K562 (cell line): ENCODE measurements at regions not wholly inside any gene's neighbourhood (a gene's known extent, or its start where the extent isn't known, plus 50 kb on each side); places are given as distances from the start of the nearest gene placed in this dataset.

Experiments used
- ATAC-seq: fragments of 200-7000 bp; cut with Tn5 transposase; 3 replicates; pipeline ENCODE4 v1.9.1; 2020; ENCODE audit warnings: moderate library complexity
- BruUV-seq: library from RNA; stranded (reverse); fragments of 400-500 nt; replicated peaks from 2 replicates; lab custom pipeline; 2021; lab: Mats Ljungman, UMichigan
- CTCF ChIA-PET: fragments of 300-600 bp; formaldehyde crosslinking; extraction: SDS; loops from one replicate; lab custom pipeline; 2021; ENCODE audit warnings: low intra/inter-chr PET ratio; lab: Yijun Ruan, JAX
- POLR2A ChIA-PET: fragments of 300-600, 350-650 bp; sonication (Branson Sonifier 250); formaldehyde crosslinking; extraction: SDS; loops from one replicate; lab custom pipeline; 2021; ENCODE audit warnings: antibody characterized with exemption, inconsistent platforms; lab: Yijun Ruan, JAX
- DNase-seq, 4 experiments: peaks; one replicate each; pipeline versions ENCODE4 v3.0.0 to v3.0.0-alpha.2; 2011 to 2018; ENCODE audit warnings: low spot score in 3 of 4, mixed read lengths in 3 of 4; ENCODE audit errors: extremely low read depth in 1 of 4
- FAIRE-seq: peaks from 2 replicates; lab custom pipeline; 2011; peaks lifted over from hg19 to GRCh38; lab: Jason Lieb, UNC
- H2AFZ ChIP-seq: 2 replicates; pipeline ENCODE4 v1.6.0; 2011; ENCODE audit warnings: low read depth, low read length, control low read depth, inconsistent platforms
- H3K27ac ChIP-seq: fragments of 200-600 bp; 3 replicates; pipeline ENCODE4 v1.8.0; 2011; ENCODE audit warnings: low read depth, mild to moderate bottlenecking, control low read depth, inconsistent platforms, low read length, moderate library complexity, mixed read lengths; ENCODE audit errors: extremely low read depth
- H3K27me3 ChIP-seq, 2 experiments: fragments of 300-600 bp in 1 of 2; 2 replicates in 1 of 2; 3 replicates in 1 of 2; pipeline versions ENCODE4 v1.6.0 to v1.8.0; 2011; ENCODE audit warnings: inconsistent platforms in 2 of 2, low read length in 2 of 2, mild to moderate bottlenecking in 1 of 2, mixed read lengths in 1 of 2, moderate library complexity in 1 of 2; ENCODE audit not compliant: control insufficient read depth in 2 of 2, insufficient read depth in 2 of 2
- H3K36me3 ChIP-seq: fragments of 300-600 bp; 3 replicates; pipeline ENCODE4 v1.8.0; 2011; ENCODE audit warnings: mild to moderate bottlenecking, low read length, inconsistent platforms; ENCODE audit not compliant: control insufficient read depth, insufficient read depth
- H3K4me1 ChIP-seq, 2 experiments: fragments of 200-600 bp in 1 of 2; replicated peaks in 1 of 2; 2 replicates in 1 of 2; 3 replicates in 1 of 2; pipeline versions ENCODE4 v1.5.1 to v1.8.0; 2011; ENCODE audit warnings: inconsistent platforms in 2 of 2, low read length in 2 of 2, mild to moderate bottlenecking in 1 of 2, mixed read lengths in 1 of 2, moderate library complexity in 1 of 2; ENCODE audit not compliant: control insufficient read depth in 2 of 2, insufficient read depth in 2 of 2
- H3K4me2 ChIP-seq: 2 replicates; pipeline ENCODE4 v1.6.1; 2011; ENCODE audit warnings: low read length, control low read depth, inconsistent platforms, mixed read lengths; ENCODE audit not compliant: insufficient read depth
- H3K4me3 ChIP-seq: fragments of 200-600 bp; sonication (generic), shearing (Covaris generic); 2 replicates; pipeline ENCODE4 v1.5.1; 2016; ENCODE audit warnings: control low read depth, inconsistent platforms
- H3K79me2 ChIP-seq: fragments of 200-600 bp; 3 replicates; pipeline ENCODE4 v1.8.0; 2011; ENCODE audit warnings: low read length, inconsistent platforms; ENCODE audit not compliant: control insufficient read depth, insufficient read depth
- H3K9ac ChIP-seq, 2 experiments: 2 replicates each; pipeline versions ENCODE4 v1.6.0 to v1.6.1; 2011; ENCODE audit warnings: low read depth in 2 of 2, low read length in 2 of 2, control low read depth in 1 of 2, inconsistent platforms in 1 of 2, mild to moderate bottlenecking in 1 of 2, mixed read lengths in 1 of 2; ENCODE audit not compliant: insufficient read depth in 1 of 2
- H3K9me1 ChIP-seq: one replicate; pipeline ENCODE4 v1.6.0; 2011; ENCODE audit warnings: inconsistent platforms, mild to moderate bottlenecking, low read length, moderate library complexity; ENCODE audit not compliant: control insufficient read depth, insufficient read depth
- H3K9me3 ChIP-seq: replicated peaks from 2 replicates; pipeline ENCODE4 v1.5.1; 2011; ENCODE audit warnings: low read depth, low read length, inconsistent platforms; ENCODE audit not compliant: control insufficient read depth, insufficient read depth
- H4K20me1 ChIP-seq: replicated peaks from 2 replicates; pipeline ENCODE4 v1.6.1; 2011; ENCODE audit warnings: low read length, inconsistent platforms, mixed read lengths; ENCODE audit not compliant: control insufficient read depth, insufficient read depth
- CHD1 ChIP-seq: fragments of 200-600 bp; sonication (generic); IDR thresholded peaks from one replicate; pipeline ENCODE4 v1.6.1; 2012; ENCODE audit warnings: mild to moderate bottlenecking, moderate library complexity, low read length, inconsistent platforms
- GABPB2 ChIP-seq: fragments of 250-450 bp; sonication (Bioruptor Pico); conservative IDR thresholded peaks from 2 replicates; pipeline ENCODE4 v1.5.1; 2021; ENCODE audit warnings: mild to moderate bottlenecking
- KAT2B ChIP-seq: IDR thresholded peaks from one replicate; pipeline ENCODE4 v1.6.1; 2012; ENCODE audit warnings: low read depth, mild to moderate bottlenecking, control low read depth, inconsistent platforms, low read length, moderate library complexity
- PHB ChIP-seq: fragments of 250-450 bp; sonication (Bioruptor Pico); IDR thresholded peaks from 2 replicates; pipeline ENCODE4 v1.5.0; 2021
- RBBP5 ChIP-seq: fragments of 200-600 bp; sonication (generic); IDR thresholded peaks from 2 replicates; pipeline ENCODE4 v1.6.1; 2012; ENCODE audit warnings: borderline replicate concordance, mild to moderate bottlenecking, low read length, control low read depth, inconsistent platforms; ENCODE audit not compliant: insufficient read depth, poor library complexity, severe bottlenecking
- RBFOX2 ChIP-seq: fragments of 200-400 bp; formaldehyde crosslinking; IDR thresholded peaks from 2 replicates; pipeline ENCODE4 v1.6.1; 2017; ENCODE audit warnings: low read depth, mild to moderate bottlenecking, low read length, moderate library complexity
- RBM25 ChIP-seq: fragments of 200-400 bp; formaldehyde crosslinking; IDR thresholded peaks from 2 replicates; pipeline ENCODE4 v1.6.1; 2018; ENCODE audit warnings: low read length, low read depth, moderate library complexity; ENCODE audit not compliant: severe bottlenecking
- ZBED1 ChIP-seq: IDR thresholded peaks from 2 replicates; pipeline ENCODE4 v1.6.1; 2014
- WGBS: fragments of 100-300 bp; shearing (Covaris generic); methylation state at CpG from one replicate; pipeline ENCODE4 v1.1.6; 2016; ENCODE audit warnings: low coverage, mixed read lengths; ENCODE audit not compliant: insufficient coverage; ENCODE audit errors: missing lambda C conversion rate; 5-methylcytosine and 5-hydroxymethylcytosine counted together
- in situ Hi-C: fragments of 300-500 bp; cut with MboI; formaldehyde crosslinking; loops from 4 replicates; pipeline ENCODE4 v1.15.0; 2018; ENCODE audit warnings: inconsistent platforms, mixed read lengths
- intact Hi-C: fragments of 100-400 bp; cut with micrococcal nuclease; formaldehyde crosslinking; loops from 2 replicates; pipeline ENCODE4 v1.14.2; 2022

DNA sequence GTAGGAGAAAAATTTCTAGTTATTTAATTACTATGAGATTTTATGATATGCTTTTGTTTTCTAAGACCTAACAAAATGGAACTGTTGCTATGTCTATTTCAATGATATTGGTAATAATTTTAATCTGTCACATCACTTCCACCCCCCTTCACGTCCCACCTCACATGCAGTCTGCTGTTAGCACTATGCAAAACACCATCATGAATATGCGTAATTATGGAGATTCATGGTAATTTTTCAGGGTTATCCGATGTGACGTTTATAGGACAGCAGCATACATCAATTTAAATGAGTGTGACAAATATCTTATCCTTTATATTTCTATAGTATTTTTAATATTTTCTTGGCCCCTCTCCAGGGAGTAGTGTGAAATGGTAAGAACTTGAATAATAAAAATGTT lies 283.8 kb upstream of the TMEM161B start:
- Histone ChIP-seq H3K4me2 (no peak overlapping the region), H4K20me1 (no peaks in the 10 kb centered on the region), H3K4me1 (no peaks in the 10 kb centered on the region), H3K79me2 (no peaks in the 10 kb centered on the region), H3K9me3 (no peaks in the 10 kb centered on the region), H3K4me3 (no peak overlapping the region), H3K9me1 (no peaks in the 10 kb centered on the region), H3K27ac (no peak overlapping the region), H3K36me3 (no peaks in the 10 kb centered on the region), H3K9ac (no peak overlapping the region), H2AFZ (no peak overlapping the region), H3K27me3 (no peaks in the 10 kb centered on the region)
- TF ChIP-seq KAT2B (no peak), PHB (CRISPR knock-in tag) (no peak), GABPB2 (no peak), RBFOX2 (no peak), ZBED1 (no peak), RBM25 (no peak), CHD1 (no peak), RBBP5 (no peak)
- BruUV-seq: no TSS peak
- no peak for DNase-seq
- WGBS: 5% methylated on average over 4 of the region's 4 CpGs
- intact Hi-C loops: no loop called here
- in situ Hi-C loops: no loop called here
- no peak for FAIRE-seq
- ATAC-seq: no peak
- CTCF ChIA-PET: no interaction called here
- POLR2A ChIA-PET: interaction anchor here (1.4 kb wide), 1 partner anchor 10 kb away, joined by 4 read pairs; no protein-coding TSS in a partner anchor
